ENCODE measurements at regions not wholly inside any gene's neighbourhood (a gene's known extent, or its start where the extent isn't known, plus 50 kb on each side); places are given as distances from the start of the nearest gene placed in this dataset.
A peak's percentile ranks its signal among the peaks of the same experiment; 100 is the strongest.

DNA sequence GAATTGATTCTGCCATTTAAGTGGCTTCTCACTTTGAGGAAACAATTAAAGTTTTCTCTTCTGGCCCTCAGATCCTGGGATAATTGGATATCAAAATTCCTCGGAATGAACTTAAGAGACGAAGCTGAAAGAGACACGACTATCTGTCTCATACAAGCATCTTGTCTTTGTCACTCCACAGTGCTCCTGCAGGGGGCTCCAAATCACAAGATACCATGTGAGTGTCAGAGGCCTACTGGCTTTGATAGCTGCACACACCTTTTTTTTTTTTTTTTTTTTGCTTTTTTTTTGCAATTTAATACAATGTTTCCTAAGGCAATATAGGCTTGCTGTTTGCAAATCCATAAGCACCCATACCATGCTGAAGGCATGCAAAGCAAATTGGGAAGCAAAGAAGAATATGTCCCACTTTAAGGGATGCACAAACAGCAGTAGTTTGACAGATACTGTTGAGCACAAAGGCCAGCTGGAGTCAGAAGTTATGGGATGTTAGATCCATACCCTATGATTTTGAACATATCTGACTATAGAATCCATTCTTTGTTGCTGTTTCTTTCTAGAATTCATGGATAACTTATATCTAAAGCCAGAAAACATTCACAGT, 109.0 kb upstream of the CBLN2 start:
- FAIRE-seq (peak; percentile 100), DNase-seq (ENCODE audit: insufficient read length, low spot score) (peak; percentile 59)
- TF ChIP-seq, protein P1, sequence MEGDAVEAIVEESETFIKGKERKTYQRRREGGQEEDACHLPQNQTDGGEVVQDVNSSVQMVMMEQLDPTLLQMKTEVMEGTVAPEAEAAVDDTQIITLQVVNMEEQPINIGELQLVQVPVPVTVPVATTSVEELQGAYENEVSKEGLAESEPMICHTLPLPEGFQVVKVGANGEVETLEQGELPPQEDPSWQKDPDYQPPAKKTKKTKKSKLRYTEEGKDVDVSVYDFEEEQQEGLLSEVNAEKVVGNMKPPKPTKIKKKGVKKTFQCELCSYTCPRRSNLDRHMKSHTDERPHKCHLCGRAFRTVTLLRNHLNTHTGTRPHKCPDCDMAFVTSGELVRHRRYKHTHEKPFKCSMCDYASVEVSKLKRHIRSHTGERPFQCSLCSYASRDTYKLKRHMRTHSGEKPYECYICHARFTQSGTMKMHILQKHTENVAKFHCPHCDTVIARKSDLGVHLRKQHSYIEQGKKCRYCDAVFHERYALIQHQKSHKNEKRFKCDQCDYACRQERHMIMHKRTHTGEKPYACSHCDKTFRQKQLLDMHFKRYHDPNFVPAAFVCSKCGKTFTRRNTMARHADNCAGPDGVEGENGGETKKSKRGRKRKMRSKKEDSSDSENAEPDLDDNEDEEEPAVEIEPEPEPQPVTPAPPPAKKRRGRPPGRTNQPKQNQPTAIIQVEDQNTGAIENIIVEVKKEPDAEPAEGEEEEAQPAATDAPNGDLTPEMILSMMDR (IDR thresholded peaks at IDR 0.05; ENCODE audit: insufficient read depth, missing control alignments): peak; percentile 45

DNA sequence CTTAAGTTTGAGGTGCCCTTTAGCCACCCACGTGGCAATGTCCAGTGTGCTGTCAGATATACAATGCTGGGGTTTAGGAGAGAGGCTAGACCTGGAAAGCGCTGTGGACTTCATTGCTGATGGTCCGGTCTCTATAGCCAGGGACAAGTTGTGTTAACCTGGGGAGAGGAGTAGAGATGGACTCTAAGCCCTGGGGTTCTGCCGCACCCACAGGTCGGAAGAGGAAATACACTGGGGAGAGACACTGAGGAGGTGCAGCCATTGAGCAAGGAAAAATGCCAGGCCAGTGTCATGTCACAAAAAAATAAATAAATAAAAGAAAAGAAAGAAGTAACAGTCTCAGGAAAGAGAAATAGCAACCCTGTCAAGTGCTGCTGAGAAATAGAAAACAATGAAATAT, 106.9 kb upstream of the CBLN2 start:
- TF ChIP-seq, protein P1 (IDR thresholded peaks at IDR 0.05; ENCODE audit: insufficient read depth, missing control alignments): no peak
- DNase-seq (ENCODE audit: insufficient read length, low spot score): no peak
- no peak for FAIRE-seq

DNA sequence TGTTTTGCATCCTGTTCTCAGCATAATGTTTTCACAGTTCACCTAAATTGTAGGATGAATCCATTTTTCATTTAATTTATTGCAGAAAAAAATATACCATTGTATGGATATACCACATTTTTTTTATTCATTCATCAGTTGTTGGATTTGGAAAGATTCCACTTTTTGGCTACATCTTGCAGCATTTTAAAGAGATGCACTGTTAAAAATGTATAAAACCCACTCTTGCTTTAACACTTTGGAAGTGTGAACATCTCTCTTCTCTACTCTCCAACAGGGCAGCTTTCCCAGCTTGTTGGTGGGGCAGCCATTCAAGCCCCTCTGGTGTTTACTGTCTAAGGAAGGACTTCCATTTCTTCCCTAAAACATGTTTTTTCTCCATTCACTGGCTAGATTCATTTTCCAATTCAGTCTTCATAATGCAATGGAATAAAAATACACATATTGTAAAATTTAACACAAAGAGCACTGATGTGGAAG, 104.4 kb upstream of the CBLN2 start:
- FAIRE-seq (no peak), DNase-seq (ENCODE audit: insufficient read length, low spot score) (no peak)
- TF ChIP-seq, protein P1 (IDR thresholded peaks at IDR 0.05; ENCODE audit: insufficient read depth, missing control alignments): no peak

DNA sequence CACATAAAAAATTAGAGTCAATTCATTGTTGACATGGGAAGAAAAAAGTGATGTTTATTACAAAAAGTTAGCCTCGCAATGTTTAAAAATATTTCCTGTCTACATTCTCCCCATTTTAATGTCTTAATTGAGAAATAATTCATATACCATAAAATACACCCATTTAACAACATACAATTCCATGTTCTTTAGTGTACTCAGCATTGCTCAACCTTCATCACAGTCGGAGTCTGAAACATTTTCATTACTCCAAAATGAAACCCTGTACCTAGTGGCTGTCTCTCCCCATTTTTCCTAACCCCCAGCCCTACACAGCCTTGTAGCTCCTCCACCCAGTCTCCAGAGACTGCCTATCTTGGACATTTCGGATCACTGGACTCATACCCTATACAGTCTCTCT, 103.9 kb upstream of the CBLN2 start:
- TF ChIP-seq, protein P1 (IDR thresholded peaks at IDR 0.05; ENCODE audit: insufficient read depth, missing control alignments): no peak
- no peak for DNase-seq (ENCODE audit: insufficient read length, low spot score)
- FAIRE-seq: no peak

DNA sequence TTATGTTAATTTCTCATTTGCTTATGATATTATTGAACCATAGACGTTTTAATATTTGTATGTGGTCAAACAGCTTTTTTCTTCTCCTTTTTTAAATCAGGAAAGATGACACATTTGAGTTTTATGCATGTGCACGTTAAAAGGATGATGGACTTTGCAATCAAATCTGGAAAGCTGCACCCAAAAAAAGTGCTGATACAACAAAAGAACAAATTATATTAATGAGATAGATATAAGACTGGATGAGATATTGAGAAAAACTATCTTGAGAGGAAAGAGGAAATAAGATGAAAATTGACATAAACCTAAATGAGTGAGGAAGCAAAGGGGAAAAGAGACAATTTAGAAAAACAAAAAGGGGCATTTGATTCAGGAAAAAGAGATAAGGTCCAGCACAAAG, 96.4 kb upstream of the CBLN2 start:
- no peak for FAIRE-seq
- no peak for DNase-seq (ENCODE audit: insufficient read length, low spot score)

DNA sequence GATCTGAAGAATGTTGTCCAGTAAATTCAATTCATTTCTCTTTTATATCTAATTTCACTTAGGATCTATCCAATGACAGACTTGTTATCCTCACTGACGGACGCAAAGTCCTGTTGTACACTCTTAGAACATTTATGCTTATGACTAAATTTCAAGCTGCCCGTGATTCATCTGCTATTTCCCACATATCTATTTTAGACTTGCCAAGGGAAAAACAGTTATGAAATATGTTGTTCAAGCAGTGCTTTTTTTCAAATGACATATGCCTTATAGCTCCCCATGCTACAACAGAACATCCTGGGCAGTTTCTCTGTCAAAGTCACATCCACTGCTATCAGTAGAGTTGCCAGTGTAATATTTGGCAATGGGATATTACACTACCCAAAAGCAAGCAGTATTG, 94.2 kb upstream of the CBLN2 start:
- FAIRE-seq (peak; percentile 87), DNase-seq (ENCODE audit: insufficient read length, low spot score) (no peak)
- TF ChIP-seq, protein P1 (IDR thresholded peaks at IDR 0.05; ENCODE audit: insufficient read depth, missing control alignments): no peak

More for the DNA sequence above, 96.4 kb upstream of the CBLN2 start:
- TF ChIP-seq, protein P1 (IDR thresholded peaks at IDR 0.05; ENCODE audit: insufficient read depth, missing control alignments): no peak

DNA sequence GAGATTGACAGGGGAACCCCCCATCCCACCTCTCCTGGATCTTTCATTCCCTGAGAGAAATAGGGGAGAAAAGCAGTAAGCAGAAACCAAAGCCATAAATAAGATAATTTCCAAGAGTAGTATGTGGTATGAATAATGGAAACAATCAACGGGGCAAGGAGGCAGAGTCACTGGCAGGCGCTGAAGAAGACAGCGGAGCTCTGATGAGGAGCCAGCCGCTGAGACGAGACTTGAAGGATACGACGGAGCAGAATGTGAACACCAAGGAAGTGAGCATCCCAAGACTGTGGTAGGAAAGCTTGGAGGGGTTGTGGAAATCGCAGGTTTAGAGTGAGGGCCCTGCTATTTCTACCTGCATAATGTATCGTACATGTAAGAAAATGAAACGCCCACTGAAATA, 93.6 kb upstream of the CBLN2 start:
- DNase-seq (ENCODE audit: insufficient read length, low spot score) (no peak), FAIRE-seq (no peak)
- TF ChIP-seq, protein P1 (IDR thresholded peaks at IDR 0.05; ENCODE audit: insufficient read depth, missing control alignments): no peak

All from D721Med (cell line).